HepG2 (cell line): ENCODE measurements at regions not wholly inside any gene's neighbourhood (a gene's known extent, or its start where the extent isn't known, plus 50 kb on each side); places are given as distances from the start of the nearest gene placed in this dataset.
A peak's percentile ranks its signal among the peaks of the same experiment; 100 is the strongest.

Source experiments
- HES4 ChIP-seq: sonication (generic); formaldehyde crosslinking; IDR thresholded peaks from 2 replicates; pipeline ENCODE4 v1.9.0; 2021; ENCODE audit warnings: mild to moderate bottlenecking, missing genetic modification reagents, borderline replicate concordance
- JARID2 ChIP-seq: sonication (generic); formaldehyde crosslinking; IDR thresholded peaks from 2 replicates; pipeline ENCODE4 v1.8.1; 2023; ENCODE audit warnings: missing genetic modification reagents, inconsistent platforms; ENCODE audit not compliant: insufficient replicate concordance
- LCORL ChIP-seq, 2 experiments: fragments of 450-650 bp in 1 of 2; sonication (generic) in 1 of 2; formaldehyde crosslinking in 1 of 2; IDR thresholded peaks; 2 replicates each; pipeline versions ENCODE4 v1.5.0 to v1.6.1; 2017 to 2020; ENCODE audit warnings: antibody characterized with exemption in 1 of 2, missing genetic modification reagents in 1 of 2
- PAXIP1 ChIP-seq: sonication (generic); formaldehyde crosslinking; conservative IDR thresholded peaks from 2 replicates; pipeline ENCODE4 v1.4.0; 2020; ENCODE audit warnings: mild to moderate bottlenecking, missing genetic modification reagents, moderate library complexity
- REPIN1 ChIP-seq: sonication (generic); formaldehyde crosslinking; IDR thresholded peaks from 2 replicates; pipeline ENCODE4 v1.8.0; 2022; ENCODE audit warnings: missing genetic modification reagents, low read depth, mild to moderate bottlenecking, borderline replicate concordance
- RFX5 ChIP-seq: IDR thresholded peaks from 2 replicates; pipeline ENCODE4 v1.6.1; 2011; ENCODE audit warnings: low read depth, low read length, improper control_type of control experiment
- SIX1 ChIP-seq: sonication (generic); formaldehyde crosslinking; IDR thresholded peaks from 2 replicates; pipeline ENCODE4 v1.4.0; 2020; ENCODE audit warnings: missing genetic modification reagents, borderline replicate concordance
- TOPORS ChIP-seq: sonication (generic); formaldehyde crosslinking; IDR thresholded peaks from 2 replicates; pipeline ENCODE4 v1.8.0; 2023; ENCODE audit warnings: mild to moderate bottlenecking, missing genetic modification reagents
- TRIM24 ChIP-seq: sonication (generic); formaldehyde crosslinking; IDR thresholded peaks from 2 replicates; pipeline ENCODE4 v1.8.0; 2022; ENCODE audit warnings: mild to moderate bottlenecking, missing genetic modification reagents
- ZMYM3 ChIP-seq: sonication (generic); formaldehyde crosslinking; IDR thresholded peaks from 2 replicates; pipeline ENCODE4 v1.5.1; 2020; ENCODE audit warnings: mild to moderate bottlenecking, missing genetic modification reagents
- ZNF235 ChIP-seq: sonication (generic); formaldehyde crosslinking; IDR thresholded peaks from 2 replicates; pipeline ENCODE4 v1.8.1; 2023; ENCODE audit warnings: mild to moderate bottlenecking, missing genetic modification reagents, borderline replicate concordance
- ZNF329 ChIP-seq: sonication (generic); formaldehyde crosslinking; IDR thresholded peaks from 2 replicates; pipeline ENCODE4 v1.9.0; 2021; ENCODE audit warnings: low read depth, mild to moderate bottlenecking, missing genetic modification reagents
- ZNF615 ChIP-seq: sonication (generic); formaldehyde crosslinking; IDR thresholded peaks from 2 replicates; pipeline ENCODE4 v1.5.0; 2020; ENCODE audit warnings: mild to moderate bottlenecking, missing genetic modification reagents, borderline replicate concordance
- ZNF616 ChIP-seq: sonication (generic); formaldehyde crosslinking; IDR thresholded peaks from 2 replicates; pipeline ENCODE4 v1.5.0; 2020; ENCODE audit warnings: low read depth, mild to moderate bottlenecking, missing genetic modification reagents
- ZNF678 ChIP-seq: sonication (generic); formaldehyde crosslinking; IDR thresholded peaks from 2 replicates; pipeline ENCODE4 v1.4.0; 2020; ENCODE audit warnings: mild to moderate bottlenecking, missing genetic modification reagents
- ZSCAN29 ChIP-seq: sonication (generic); formaldehyde crosslinking; conservative IDR thresholded peaks from 2 replicates; pipeline ENCODE4 v1.4.0; 2020; ENCODE audit warnings: mild to moderate bottlenecking, missing genetic modification reagents
- TF ChIP-seq, protein P1 (sequence below): sonication (generic); formaldehyde crosslinking; IDR thresholded peaks from 2 replicates; pipeline ENCODE4 v1.5.0; 2020; ENCODE audit warnings: missing genetic modification reagents
- TF ChIP-seq, protein P2 (sequence below): IDR thresholded peaks from 2 replicates; pipeline ENCODE4 v1.6.1; 2016; ENCODE audit warnings: missing genetic modification reagents, missing compliant biosample characterization
- TF ChIP-seq, protein P3 (sequence below): sonication (generic); formaldehyde crosslinking; IDR thresholded peaks from 2 replicates; pipeline ENCODE4 v1.4.0; 2020; ENCODE audit warnings: missing genetic modification reagents

GRCh38 chr7:80393786-80394185 is 118.1 kb downstream of the GNAT3 start (continued):
- TF ChIP-seq JARID2 (CRISPR knock-in tag) (no peak), ZMYM3 (CRISPR knock-in tag) (no peak), ZNF678 (CRISPR knock-in tag) (no peak), ZSCAN29 (CRISPR knock-in tag) (no peak), PAXIP1 (CRISPR knock-in tag) (peak; percentile 41; the same call in 1 of the 2 replicates), TOPORS (CRISPR knock-in tag) (no peak), LCORL (IDR thresholded peaks at IDR 0.05) (no peak), LCORL (CRISPR knock-in tag; IDR thresholded peaks at IDR 0.05) (no peak), ZNF616 (CRISPR knock-in tag) (no peak), TRIM24 (no peak), ZNF329 (CRISPR knock-in tag) (no peak), RFX5 (no peak), REPIN1 (CRISPR knock-in tag) (no peak), HES4 (no peak), SIX1 (CRISPR knock-in tag) (no peak), ZNF235 (CRISPR knock-in tag) (no peak), ZNF615 (CRISPR knock-in tag) (no peak)
- TF ChIP-seq, protein P1, sequence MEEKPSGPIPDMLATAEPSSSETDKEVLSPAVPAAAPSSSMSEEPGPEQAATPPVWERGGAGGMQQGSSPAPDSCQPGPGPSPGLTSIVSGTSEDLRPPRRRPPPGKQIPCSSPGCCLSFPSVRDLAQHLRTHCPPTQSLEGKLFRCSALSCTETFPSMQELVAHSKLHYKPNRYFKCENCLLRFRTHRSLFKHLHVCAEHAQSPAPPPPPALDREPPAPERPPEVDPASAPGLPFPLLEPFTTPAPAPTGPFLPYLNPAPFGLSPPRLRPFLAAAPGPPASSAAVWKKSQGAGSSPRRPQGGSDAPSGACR (CRISPR knock-in tag) = no peak
- TF ChIP-seq, protein P2, sequence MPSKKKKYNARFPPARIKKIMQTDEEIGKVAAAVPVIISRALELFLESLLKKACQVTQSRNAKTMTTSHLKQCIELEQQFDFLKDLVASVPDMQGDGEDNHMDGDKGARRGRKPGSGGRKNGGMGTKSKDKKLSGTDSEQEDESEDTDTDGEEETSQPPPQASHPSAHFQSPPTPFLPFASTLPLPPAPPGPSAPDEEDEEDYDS (CRISPR knock-in tag) = no peak
- TF ChIP-seq, protein P3, sequence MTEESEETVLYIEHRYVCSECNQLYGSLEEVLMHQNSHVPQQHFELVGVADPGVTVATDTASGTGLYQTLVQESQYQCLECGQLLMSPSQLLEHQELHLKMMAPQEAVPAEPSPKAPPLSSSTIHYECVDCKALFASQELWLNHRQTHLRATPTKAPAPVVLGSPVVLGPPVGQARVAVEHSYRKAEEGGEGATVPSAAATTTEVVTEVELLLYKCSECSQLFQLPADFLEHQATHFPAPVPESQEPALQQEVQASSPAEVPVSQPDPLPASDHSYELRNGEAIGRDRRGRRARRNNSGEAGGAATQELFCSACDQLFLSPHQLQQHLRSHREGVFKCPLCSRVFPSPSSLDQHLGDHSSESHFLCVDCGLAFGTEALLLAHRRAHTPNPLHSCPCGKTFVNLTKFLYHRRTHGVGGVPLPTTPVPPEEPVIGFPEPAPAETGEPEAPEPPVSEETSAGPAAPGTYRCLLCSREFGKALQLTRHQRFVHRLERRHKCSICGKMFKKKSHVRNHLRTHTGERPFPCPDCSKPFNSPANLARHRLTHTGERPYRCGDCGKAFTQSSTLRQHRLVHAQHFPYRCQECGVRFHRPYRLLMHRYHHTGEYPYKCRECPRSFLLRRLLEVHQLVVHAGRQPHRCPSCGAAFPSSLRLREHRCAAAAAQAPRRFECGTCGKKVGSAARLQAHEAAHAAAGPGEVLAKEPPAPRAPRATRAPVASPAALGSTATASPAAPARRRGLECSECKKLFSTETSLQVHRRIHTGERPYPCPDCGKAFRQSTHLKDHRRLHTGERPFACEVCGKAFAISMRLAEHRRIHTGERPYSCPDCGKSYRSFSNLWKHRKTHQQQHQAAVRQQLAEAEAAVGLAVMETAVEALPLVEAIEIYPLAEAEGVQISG = no peak
